Liver (tissue), 8 donors: ENCODE measurements at regions not wholly inside any gene's neighbourhood (a gene's known extent, or its start where the extent isn't known, plus 50 kb on each side); places are given as distances from the start of the nearest gene placed in this dataset.

ENCODE experiments used
- DNase-seq: peaks from one replicate; pipeline ENCODE4 v3.0.0-alpha.2; 2017; ENCODE audit warnings: low spot score
- H3K27ac ChIP-seq, 2 donors: one replicate each; pipeline ENCODE4 v1.7.0; 2013; ENCODE audit warnings: inconsistent platforms in 2 of 2, low read length in 2 of 2, control low read depth in 1 of 2, low read depth in 1 of 2, mild to moderate bottlenecking in 1 of 2
- H3K27me3 ChIP-seq, 4 donors: one replicate each; pipeline versions ENCODE4 v1.6.1 to v1.7.0; 2013; ENCODE audit warnings: low read length in 3 of 4, inconsistent platforms in 1 of 4, mild to moderate bottlenecking in 1 of 4, moderate library complexity in 1 of 4; ENCODE audit not compliant: control insufficient read depth in 4 of 4, insufficient read depth in 4 of 4
- H3K36me3 ChIP-seq, 4 donors: one replicate each; pipeline versions ENCODE4 v1.6.1 to v1.7.0; 2013; ENCODE audit warnings: low read length in 3 of 4, mild to moderate bottlenecking in 3 of 4, low read depth in 1 of 4, moderate library complexity in 1 of 4; ENCODE audit not compliant: control insufficient read depth in 4 of 4, insufficient read depth in 3 of 4
- H3K4me1 ChIP-seq, 4 donors: one replicate each; pipeline versions ENCODE4 v1.6.1 to v1.7.0; 2013; ENCODE audit warnings: low read length in 3 of 4, mild to moderate bottlenecking in 3 of 4, moderate library complexity in 1 of 4; ENCODE audit not compliant: control insufficient read depth in 4 of 4, insufficient read depth in 4 of 4
- H3K4me3 ChIP-seq, 3 donors: one replicate each; pipeline versions ENCODE4 v1.6.1 to v1.7.0; 2013; ENCODE audit warnings: low read length in 3 of 3, control low read depth in 1 of 3, low read depth in 1 of 3, mild to moderate bottlenecking in 1 of 3
- H3K9ac ChIP-seq, 2 donors: one replicate each; pipeline ENCODE4 v1.7.0; 2013; ENCODE audit warnings: low read length in 2 of 2, mild to moderate bottlenecking in 2 of 2, moderate library complexity in 2 of 2, control low read depth in 1 of 2, low read depth in 1 of 2
- H3K9me3 ChIP-seq, 4 donors: one replicate each; pipeline versions ENCODE4 v1.6.1 to v1.7.0; 2013; ENCODE audit warnings: low read length in 3 of 4; ENCODE audit not compliant: control insufficient read depth in 4 of 4
- EGR1 ChIP-seq, 2 donors: IDR thresholded peaks; 2 replicates each; pipeline ENCODE4 v1.6.1; 2016 to 2018; ENCODE audit warnings: antibody characterized with exemption in 2 of 2, low read depth in 2 of 2
- FOXA1 ChIP-seq: IDR thresholded peaks from 2 replicates; pipeline ENCODE4 v1.6.1; 2016; ENCODE audit warnings: antibody characterized with exemption
- FOXA2 ChIP-seq: IDR thresholded peaks from 2 replicates; pipeline ENCODE4 v1.6.1; 2016; ENCODE audit warnings: antibody characterized with exemption
- GABPA ChIP-seq, 2 donors: IDR thresholded peaks in 1 of 2; conservative IDR thresholded peaks in 1 of 2; 2 replicates each; pipeline ENCODE4 v1.6.1; 2016; ENCODE audit warnings: antibody characterized with exemption in 2 of 2, mild to moderate bottlenecking in 1 of 2, moderate library complexity in 1 of 2
- HNF4A ChIP-seq, 2 donors: conservative IDR thresholded peaks; 2 replicates each; pipeline ENCODE4 v1.6.1; 2016; ENCODE audit warnings: antibody characterized with exemption in 2 of 2, mild to moderate bottlenecking in 2 of 2
- NR2F2 ChIP-seq: IDR thresholded peaks from 2 replicates; pipeline ENCODE4 v1.6.1; 2016; ENCODE audit warnings: antibody characterized with exemption
- SP1 ChIP-seq: IDR thresholded peaks from 2 replicates; pipeline ENCODE4 v1.6.1; 2018; ENCODE audit warnings: antibody characterized with exemption, mild to moderate bottlenecking
- YY1 ChIP-seq: IDR thresholded peaks from 2 replicates; pipeline ENCODE4 v1.6.1; 2016; ENCODE audit warnings: antibody characterized with exemption, mild to moderate bottlenecking
- ZBTB33 ChIP-seq: IDR thresholded peaks from 2 replicates; pipeline ENCODE4 v1.6.1; 2016; ENCODE audit warnings: antibody characterized with exemption
- WGBS: extraction: QIAGEN DNeasy Blood & Tissue Kit; methylation state at CpG from one replicate; pipeline ENCODE4 v1.1.7; 2013; 5-methylcytosine and 5-hydroxymethylcytosine counted together
- TF ChIP-seq, protein P1 (sequence below): fragments of 150-350 bp; IDR thresholded peaks from 2 replicates; pipeline ENCODE4 v1.5.1; 2017; ENCODE audit warnings: improper control_type of control experiment, low read depth, low read length; ENCODE audit not compliant: missing input control
- donor health status: healthy.
- donor health status: healthy.
- donor health status: healthy.
- donor health status: healthy.
- donor health status: healthy.

DNA sequence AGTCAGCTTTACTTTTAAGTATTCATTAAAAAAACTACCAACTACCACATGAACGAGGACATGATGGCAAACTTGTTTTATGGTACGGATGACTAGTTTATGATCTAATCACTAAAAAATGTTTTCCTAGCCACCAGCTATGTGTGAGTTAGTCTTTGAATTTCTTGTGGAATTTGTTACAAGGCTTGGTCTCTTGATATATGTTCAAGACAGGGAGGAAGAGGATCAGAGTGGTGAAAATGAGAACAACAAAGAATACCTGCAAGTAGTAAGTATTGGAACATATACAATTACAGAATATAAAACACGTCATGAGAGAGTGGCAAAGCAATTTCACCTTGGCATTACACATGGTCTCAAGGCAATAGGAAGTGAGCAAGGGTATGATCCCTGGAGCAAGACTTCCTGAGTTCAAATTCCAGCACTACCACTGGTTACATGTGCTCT is 548.6 kb upstream of the TLE4 start:
- WGBS, result 69% methylated on average over 3 of the region's 3 CpGs
- TF ChIP-seq, protein P1, sequence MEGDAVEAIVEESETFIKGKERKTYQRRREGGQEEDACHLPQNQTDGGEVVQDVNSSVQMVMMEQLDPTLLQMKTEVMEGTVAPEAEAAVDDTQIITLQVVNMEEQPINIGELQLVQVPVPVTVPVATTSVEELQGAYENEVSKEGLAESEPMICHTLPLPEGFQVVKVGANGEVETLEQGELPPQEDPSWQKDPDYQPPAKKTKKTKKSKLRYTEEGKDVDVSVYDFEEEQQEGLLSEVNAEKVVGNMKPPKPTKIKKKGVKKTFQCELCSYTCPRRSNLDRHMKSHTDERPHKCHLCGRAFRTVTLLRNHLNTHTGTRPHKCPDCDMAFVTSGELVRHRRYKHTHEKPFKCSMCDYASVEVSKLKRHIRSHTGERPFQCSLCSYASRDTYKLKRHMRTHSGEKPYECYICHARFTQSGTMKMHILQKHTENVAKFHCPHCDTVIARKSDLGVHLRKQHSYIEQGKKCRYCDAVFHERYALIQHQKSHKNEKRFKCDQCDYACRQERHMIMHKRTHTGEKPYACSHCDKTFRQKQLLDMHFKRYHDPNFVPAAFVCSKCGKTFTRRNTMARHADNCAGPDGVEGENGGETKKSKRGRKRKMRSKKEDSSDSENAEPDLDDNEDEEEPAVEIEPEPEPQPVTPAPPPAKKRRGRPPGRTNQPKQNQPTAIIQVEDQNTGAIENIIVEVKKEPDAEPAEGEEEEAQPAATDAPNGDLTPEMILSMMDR, result no peak
- no peak for TF ChIP-seq YY1
- TF ChIP-seq SP1, result no peak
- no peak for TF ChIP-seq FOXA2
- Histone ChIP-seq H3K9ac (no peak overlapping the region), H3K36me3 (no peaks in the 10 kb centered on the region), H3K4me1 (no peaks in the 10 kb centered on the region), H3K4me3 (no peak overlapping the region), H3K9me3 (peaks cover 0 to 2% (median 0%) of the 10 kb centered on the region in 4 donors), H3K27ac (no peak overlapping the region), H3K27me3 (no peaks in the 10 kb centered on the region)
- DNase-seq, result no peak

DNA sequence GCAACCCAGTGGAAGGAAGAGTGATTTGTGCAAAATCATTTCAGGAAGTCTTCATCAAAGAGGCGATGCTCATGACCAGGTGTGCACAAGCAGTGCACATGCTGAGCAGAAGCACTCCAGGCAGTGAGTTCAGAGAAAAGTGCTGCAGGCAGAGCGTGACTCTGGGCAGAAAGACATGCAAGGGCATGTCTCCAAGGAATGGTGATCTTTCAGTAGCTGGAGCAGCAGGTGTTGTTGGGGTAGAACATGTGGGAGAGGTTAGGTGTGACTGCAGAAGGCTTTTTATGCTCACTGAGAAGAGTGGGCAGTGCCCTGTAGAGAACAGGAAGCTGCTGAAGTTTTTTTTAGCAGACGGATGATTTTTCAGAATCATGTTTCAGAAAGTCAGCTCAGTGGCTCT is 545.4 kb upstream of the TLE4 start:
- no peak overlapping the region for H3K9ac ChIP-seq
- 46% methylated on average over 3 of the region's 3 CpGs for WGBS
- no peak overlapping the region for H3K4me3 ChIP-seq
- DNase-seq, result no peak
- H3K36me3 ChIP-seq, result no peaks in the 10 kb centered on the region
- no peak for TF ChIP-seq NR2F2
- TF ChIP-seq FOXA1, result no peak
- no peak for TF ChIP-seq EGR1 (IDR thresholded peaks at IDR 0.05; ENCODE audit: low read depth in 2 of 2)
- no peaks in the 10 kb centered on the region for H3K9me3 ChIP-seq
- no peaks in the 10 kb centered on the region for H3K27me3 ChIP-seq
- H3K27ac ChIP-seq, result no peak overlapping the region
- H3K4me1 ChIP-seq, result no peaks in the 10 kb centered on the region

DNA sequence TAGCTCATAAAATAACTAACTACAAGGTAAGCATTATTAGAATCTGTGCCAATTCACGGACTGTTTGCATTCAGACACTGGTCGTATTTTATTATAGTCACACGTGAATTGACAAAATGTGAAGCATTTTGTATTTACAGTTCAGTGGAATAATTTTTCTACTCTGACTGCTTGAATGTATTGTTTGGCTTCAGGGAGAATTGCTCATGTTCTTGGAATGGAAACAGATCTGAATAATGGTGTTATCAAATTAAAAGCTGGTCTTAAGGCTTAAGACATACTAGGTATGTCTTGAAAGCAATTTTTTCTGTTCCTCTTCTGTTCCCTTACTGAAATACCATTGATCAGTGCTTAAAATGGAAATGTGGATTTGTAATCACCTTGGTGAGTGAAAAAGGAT is 543.7 kb upstream of the TLE4 start:
- 69% methylated on average over 3 of the region's 3 CpGs for WGBS

More for the DNA sequence above, 543.7 kb upstream of the TLE4 start:
- no peak overlapping the region for H3K4me3 ChIP-seq
- no peaks in the 10 kb centered on the region for H3K4me1 ChIP-seq
- no peaks in the 10 kb centered on the region for H3K9me3 ChIP-seq
- TF ChIP-seq GABPA (IDR thresholded peaks at IDR 0.05 in 1 of 2, conservative IDR thresholded peaks at IDR 0.05 in 1 of 2) (no peak), YY1 (no peak), EGR1 (IDR thresholded peaks at IDR 0.05; ENCODE audit: low read depth in 2 of 2) (no peak), FOXA2 (no peak), HNF4A (conservative IDR thresholded peaks at IDR 0.05) (no peak), ZBTB33 (no peak)
- no peaks in the 10 kb centered on the region for H3K36me3 ChIP-seq
- no peak for DNase-seq
- no peaks in the 10 kb centered on the region for H3K27me3 ChIP-seq
- H3K27ac ChIP-seq, result no peak overlapping the region
- no peak overlapping the region for H3K9ac ChIP-seq
